DMS114 treated with DMSO at 0.1 percent for 48 hours (cell line): ENCODE measurements at regions not wholly inside any gene's neighbourhood (a gene's known extent, or its start where the extent isn't known, plus 50 kb on each side); places are given as distances from the start of the nearest gene placed in this dataset.
"Not testable (repeated sequence)": the region's sequence is repeated elsewhere in the genome, so short reads cannot be mapped to it uniquely, and the experiment has no call there.

Experiments used
- DNase-seq: peaks from one replicate; lab custom pipeline; 2025; ENCODE audit not compliant: unreplicated experiment; lab: John Stamatoyannopoulos, UW

- no peak for DNase-seq
These were observed 96.0 kb upstream of the VGLL4 start for GRCh38 chr3:11739706-11740105.

- DNase-seq: no peak
These were observed 95.4 kb upstream of the VGLL4 start for GRCh38 chr3:11739123-11739522.

GRCh38 chr3:11737742-11738141 lies 94.0 kb upstream of the VGLL4 start:
- no peak for DNase-seq

- no peak for DNase-seq
These were observed 92.6 kb upstream of the VGLL4 start for GRCh38 chr3:11736136-11736833.

GRCh38 chr3:11735638-11736037 lies 91.9 kb upstream of the VGLL4 start:
- DNase-seq: no peak

- DNase-seq: not testable (repeated sequence)
These were observed 91.4 kb upstream of the VGLL4 start for GRCh38 chr3:11735111-11735510.

GRCh38 chr3:11733914-11734313 lies 90.2 kb upstream of the VGLL4 start:
- DNase-seq: no peak

GRCh38 chr3:11727207-11727606 lies 83.5 kb upstream of the VGLL4 start:
- no peak for DNase-seq

GRCh38 chr3:11726146-11726545 lies 82.4 kb upstream of the VGLL4 start:
- DNase-seq: no peak

- DNase-seq: not testable (repeated sequence)
These were observed 81.6 kb upstream of the VGLL4 start for GRCh38 chr3:11725340-11725641.

GRCh38 chr3:11724615-11725339 lies 81.1 kb upstream of the VGLL4 start:
- no peak for DNase-seq

- DNase-seq: no peak
These were observed 77.8 kb upstream of the VGLL4 start for GRCh38 chr3:11721479-11721878.

- no peak for DNase-seq
These were observed 77.2 kb upstream of the VGLL4 start for GRCh38 chr3:11720917-11721411.

- DNase-seq: peak; percentile 71
These were observed 76.7 kb upstream of the VGLL4 start for GRCh38 chr3:11720304-11720898.

GRCh38 chr3:11719406-11720303 lies 75.9 kb upstream of the VGLL4 start:
- peak; percentile 42 for DNase-seq

- peak; percentile 48 for DNase-seq
These were observed 75.1 kb upstream of the VGLL4 start for GRCh38 chr3:11718637-11719405.

- no peak for DNase-seq
These were observed 74.3 kb upstream of the VGLL4 start for GRCh38 chr3:11717768-11718636.

GRCh38 chr3:11717301-11717700 lies 73.6 kb upstream of the VGLL4 start:
- DNase-seq: no peak

- DNase-seq: no peak
These were observed 73.0 kb upstream of the VGLL4 start for GRCh38 chr3:11716573-11717290.
